HG03521 (cell line): ENCODE measurements at regions not wholly inside any gene's neighbourhood (a gene's known extent, or its start where the extent isn't known, plus 50 kb on each side); places are given as distances from the start of the nearest gene placed in this dataset.

Source experiments
- ATAC-seq: cut with Tn5 transposase; IDR thresholded peaks from one replicate; pipeline ENCODE4 v1.9.1; 2021; ENCODE audit warnings: mild to moderate bottlenecking, moderate library complexity; ENCODE audit not compliant: unreplicated experiment

DNA sequence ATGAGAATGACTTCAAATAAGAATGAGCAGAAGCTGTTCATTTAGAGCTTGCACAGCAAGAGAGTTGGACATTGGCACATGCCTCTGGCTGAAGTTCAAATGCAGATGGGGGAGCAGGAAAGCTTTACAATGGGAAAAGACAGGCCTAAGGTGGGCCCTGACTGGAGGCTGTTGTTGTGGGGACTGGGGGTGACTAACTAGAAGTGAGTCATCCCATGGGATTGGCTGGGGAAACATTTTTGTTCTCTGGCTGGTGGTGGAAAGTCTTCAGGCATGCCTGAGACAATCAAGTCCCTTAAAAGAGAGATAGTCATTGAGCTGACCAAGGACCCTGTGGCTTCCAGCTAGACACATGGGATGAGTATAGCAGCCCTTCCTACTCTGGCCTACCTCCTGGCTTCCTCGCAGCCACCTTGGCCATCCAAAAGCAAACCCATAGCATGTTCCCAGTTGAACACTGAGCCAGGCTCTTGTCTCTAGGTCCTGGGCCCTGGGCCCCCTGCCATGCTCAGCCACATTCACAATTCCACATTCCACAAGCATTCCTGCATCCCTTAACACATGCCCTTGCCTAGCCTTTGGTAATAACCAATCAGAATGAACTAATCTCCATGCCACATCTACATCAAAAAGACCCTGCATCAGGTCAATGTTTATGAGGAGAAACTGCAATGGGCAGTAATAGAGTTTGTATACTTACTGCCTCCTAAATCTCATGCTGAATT is 873.4 kb downstream of the NLGN4Y start:
- ATAC-seq = no peak

DNA sequence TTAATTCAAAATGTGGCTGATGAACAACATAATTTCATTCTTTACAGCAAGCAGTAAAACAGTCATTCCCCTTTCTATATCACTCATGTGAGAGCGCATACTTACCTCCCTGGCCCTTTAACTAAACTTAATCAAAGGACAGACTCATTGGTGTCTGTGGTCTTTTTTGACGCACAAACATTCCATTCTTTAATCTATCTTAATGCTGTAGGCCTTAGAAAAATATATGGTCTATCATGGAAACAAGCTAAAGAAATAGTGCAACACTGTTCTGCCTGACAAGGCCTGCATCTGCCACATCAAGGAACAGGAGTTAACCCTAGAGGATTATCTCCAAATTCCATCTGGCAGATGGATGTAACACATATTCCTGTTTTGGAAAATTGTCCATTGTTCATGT is 878.1 kb downstream of the NLGN4Y start:
- no peak for ATAC-seq

DNA sequence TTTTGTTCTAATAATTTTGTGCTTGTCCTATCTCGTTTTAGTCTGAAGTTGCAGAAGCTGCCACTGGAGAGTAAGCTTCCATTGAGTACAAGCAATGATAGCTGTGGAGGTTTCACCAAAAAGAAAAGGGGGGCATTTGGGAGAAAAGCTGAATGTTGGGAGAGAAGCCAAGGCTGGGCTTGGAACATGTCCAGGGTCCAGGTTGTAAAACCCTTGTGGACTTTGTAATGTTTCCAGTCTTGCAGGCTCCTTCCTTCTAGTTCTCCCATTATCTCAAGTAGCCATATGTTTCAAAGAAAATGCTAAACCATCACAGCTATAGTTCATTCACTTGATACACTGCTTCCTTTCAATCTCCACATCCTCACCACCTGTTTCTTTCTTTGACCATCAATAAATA is 880.2 kb downstream of the NLGN4Y start:
- no peak for ATAC-seq

DNA sequence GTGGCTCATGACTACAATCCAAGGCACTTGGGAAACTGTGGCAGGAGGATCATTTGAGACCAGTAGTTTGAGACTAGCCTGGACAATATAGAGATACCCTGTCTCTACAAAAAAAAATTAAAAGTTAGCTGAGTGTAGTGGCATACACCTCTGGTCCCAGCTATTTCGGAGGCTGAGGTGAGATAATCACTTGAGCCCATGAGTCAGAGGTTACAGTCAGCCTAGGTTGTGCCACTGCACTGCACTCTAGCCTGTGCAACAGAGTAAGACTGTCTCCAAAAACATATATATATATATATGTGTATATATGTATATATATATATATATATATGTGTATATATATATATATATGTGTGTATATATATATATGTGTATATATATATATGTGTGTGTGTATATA is 890.8 kb downstream of the NLGN4Y start:
- ATAC-seq = no peak

DNA sequence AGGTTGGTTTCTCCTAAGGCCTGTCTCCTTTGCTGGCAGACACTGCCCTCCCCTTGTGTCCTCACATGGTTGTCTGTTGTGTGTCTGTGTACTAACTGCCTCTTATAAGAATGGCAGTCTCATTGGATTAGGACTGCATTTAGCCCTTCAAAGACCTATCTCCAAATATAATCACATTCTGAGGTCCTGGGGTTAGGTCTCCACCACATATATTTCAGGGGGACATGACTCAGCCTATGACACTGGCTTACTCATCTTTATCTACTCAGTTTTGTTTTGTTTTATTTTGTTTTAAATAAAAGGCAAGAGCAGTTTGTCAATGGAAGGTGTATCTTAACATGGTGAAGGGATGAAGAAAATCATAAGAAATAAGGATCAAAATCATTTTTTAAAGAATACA is 894.3 kb downstream of the NLGN4Y start:
- ATAC-seq = no peak

DNA sequence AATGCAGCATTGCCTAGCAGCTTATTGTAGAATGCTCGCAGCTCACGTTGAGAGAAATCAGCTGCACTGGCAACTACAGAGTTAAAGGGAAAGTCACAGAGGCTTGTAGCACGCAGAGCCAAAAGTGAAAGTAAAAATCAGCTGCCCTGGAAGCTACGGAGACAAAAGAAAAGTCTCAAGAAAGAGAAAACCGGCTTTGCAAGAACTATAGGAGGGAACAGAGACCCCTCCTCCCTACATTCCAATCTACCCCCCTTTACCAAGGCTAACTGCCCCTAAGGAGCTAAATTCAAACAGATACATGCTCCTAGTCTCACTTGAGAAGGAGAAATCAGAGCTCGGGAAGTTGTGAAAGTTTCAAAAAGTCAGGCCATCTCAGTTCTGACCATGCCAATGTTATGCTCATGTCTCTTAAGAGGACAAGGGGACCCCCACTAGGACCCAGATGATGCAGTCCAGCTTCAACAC is 900.4 kb downstream of the NLGN4Y start:
- ATAC-seq = peak; percentile 56

DNA sequence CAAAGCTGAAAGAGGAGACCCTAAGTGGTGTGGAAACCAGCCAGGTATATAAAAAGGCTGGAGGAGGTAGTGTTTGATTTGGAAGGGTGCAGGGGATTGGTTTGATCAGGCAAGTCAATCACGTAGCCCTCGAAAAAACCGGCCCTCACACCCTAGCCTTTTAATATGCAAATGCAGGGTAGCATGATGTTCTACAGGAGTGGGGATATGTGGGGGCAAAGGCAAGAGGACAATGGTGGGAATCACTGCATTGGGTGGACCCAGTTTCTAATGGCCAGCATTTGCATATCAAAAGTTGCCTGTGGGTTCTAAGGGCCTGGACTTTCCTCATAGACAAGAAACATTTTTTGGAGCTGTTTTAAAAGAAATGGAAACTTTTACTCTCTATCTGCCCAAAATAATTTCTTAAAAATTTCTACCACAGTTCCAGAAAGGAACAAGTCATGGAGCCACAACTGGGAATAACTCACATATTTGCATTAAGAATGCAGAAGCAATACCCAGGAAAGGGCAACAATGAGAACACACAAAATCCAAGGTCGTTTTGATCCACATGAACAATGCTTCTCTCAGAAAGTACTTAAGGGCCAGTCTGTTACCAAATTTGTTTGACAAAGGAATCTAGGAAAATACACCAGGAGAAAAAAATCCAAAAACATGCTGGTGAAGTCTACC is 915.8 kb downstream of the NLGN4Y start:
- no peak for ATAC-seq

DNA sequence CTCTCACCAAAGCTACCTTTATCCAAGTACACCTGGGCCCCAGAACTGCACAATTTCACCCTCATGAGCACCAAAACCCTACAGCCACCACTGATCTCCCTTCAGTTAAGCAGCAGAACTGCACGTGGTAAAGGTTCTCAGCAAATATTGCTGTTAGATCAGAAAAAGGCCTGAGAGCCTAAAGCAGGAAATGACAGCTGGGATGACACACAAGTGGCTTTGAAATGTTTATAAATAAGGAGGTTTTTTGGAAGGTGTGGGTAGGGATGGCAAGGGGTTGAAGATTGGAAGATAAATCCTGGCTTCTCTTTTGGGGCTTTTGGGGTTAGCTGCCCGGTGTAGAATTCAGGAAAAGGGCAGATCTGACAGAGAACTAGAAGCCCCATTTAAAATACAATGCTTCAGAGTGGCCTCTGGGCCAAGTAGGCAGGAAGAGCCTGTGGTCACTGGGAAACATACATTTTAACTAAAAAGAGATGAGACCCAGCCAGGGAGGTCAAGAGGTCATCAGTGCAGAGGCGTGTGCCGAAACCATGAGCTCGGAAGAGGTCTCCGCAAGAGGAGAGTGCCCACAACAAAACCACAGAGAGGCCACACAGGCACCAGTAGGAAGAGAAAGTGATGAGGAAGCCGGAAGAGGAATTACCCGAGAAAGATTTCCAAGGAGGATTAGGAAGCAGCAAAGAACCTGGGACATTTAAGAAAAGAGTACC is 916.5 kb downstream of the NLGN4Y start:
- ATAC-seq = no peak

DNA sequence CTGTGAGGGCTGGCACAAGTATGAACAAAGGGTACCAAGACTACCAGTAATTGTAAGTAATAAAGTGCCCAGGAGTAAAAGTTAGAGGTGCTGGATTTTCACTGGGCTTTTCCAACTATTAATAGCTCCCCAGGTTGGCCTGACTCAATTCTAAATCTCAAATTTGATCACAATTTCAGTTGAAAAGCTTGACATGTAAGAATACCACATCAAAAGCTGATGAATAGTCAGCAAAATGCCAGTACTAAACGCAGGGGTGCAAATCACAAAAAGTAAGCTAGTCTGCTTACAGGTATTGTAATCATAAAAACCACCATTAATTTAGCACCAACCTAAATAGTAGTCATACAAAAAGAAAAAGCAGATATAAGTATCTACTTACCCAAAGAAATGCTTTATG is 917.5 kb downstream of the NLGN4Y start:
- no peak for ATAC-seq

DNA sequence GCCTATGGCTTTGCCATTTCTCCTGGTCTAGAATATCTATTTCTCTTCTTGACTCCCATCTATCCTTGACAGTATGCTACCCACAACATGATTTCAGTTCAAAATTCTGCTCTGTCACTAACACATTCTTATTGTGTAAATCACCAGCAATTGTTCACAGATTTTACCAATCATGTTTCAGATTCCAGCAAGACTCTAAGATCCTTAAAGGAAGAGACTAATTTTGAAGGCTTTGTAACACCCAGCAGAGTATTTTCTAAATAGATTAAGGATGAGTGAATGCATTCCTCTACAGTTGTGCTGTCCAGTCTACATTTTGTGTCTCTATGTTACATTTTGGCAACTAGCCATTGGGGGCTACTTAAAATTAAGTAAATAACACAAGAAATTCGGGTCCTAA is 921.5 kb downstream of the NLGN4Y start:
- no peak for ATAC-seq

DNA sequence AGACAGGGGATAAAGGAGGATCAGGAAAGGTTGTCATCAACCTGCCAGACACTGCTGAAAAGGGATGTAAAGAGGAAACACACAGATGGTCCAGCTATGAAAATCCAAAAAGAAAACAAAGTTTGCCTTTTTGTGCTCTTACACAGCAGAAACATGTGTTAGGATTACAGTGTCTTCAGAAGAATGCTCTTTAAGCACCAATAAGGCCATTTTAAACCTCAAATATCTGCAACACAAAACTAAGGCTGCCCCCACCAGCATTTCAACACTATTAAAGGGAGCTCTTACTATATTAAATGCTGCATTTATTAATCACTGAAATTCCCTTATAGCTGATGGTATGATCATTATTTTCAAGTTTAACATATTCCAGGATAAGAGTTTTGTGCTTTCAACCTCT is 922.5 kb downstream of the NLGN4Y start:
- no peak for ATAC-seq

DNA sequence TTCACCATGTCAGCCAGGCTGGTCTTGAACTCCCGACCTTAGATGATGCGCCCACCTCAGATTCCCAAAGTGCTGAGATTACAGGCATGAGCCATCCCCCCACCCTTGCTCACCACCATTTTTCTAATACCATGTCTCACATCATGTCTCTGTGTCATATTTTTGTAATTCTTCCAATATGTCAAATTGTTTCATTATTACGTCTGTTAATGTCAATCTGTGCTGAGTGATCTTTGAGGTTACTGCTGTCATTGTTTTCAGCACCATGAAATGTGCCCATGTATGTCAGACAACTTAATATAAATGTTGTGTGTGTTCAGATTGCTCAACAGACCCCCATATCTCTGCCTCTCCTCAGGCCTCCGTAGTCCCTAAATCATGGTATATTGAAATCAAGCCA is 923.6 kb downstream of the NLGN4Y start:
- ATAC-seq = no peak

DNA sequence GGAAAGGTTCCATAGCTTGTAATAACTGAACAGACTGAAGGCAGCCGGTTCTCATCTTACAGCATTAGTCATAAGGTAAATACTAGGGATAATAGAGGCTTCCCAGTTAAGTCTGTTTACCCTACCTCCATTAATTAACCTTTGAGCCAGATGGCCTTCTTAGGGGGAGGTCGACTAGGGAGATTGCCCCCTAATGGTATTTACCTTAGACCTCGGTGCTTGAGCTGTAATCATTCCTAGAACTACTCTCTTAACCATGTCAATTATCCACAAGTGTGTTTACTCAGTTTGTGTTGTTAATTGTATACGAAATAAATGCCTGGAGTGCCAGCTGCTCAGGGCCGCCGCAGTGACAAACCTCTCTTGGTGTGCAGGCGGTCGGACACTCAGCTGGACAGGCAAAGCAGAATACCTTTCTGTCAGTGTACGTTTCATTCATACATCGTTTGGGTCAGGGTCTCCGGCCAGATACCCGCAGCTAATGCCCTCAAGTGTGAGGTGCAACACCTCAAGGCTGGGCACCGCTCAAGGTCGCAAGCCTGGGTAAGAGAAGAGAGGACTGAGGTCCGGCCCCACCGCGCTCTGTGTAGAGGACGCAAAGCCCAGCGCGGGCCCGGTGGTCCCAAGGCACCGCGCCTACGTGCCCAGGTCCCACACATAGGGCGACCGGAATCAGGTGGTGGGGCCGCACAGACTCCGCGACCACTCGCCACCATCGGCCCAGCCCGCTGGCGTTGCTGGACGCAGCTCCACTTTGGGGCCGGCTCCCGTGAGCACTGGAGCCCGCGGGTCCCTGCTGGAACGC is 931.0 kb downstream of the NLGN4Y start:
- ATAC-seq = no peak

DNA sequence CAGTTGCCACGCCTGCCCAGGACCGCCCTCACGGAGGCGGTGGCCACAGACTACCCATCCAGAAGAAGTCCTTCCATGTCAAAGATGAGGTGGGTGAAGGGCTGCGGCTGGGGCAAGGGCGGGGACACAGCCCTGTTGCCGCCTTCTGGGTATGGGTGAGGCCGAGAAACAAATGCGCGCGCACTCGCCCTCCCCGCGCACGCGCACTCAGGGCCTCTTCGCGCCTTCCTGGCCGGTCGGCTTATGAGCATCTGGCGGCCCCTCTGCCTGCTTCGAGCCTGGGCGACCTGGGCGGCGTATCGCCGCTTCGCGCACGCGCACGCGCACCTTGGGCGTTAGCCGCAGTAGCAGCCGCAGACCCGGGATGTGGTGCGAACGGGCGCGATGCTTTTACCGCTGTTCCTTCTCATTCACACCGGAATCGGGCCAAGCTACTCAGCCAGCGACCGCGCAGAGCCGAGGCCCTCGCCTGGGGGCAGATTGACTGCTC is 931.7 kb downstream of the NLGN4Y start:
- no peak for ATAC-seq

DNA sequence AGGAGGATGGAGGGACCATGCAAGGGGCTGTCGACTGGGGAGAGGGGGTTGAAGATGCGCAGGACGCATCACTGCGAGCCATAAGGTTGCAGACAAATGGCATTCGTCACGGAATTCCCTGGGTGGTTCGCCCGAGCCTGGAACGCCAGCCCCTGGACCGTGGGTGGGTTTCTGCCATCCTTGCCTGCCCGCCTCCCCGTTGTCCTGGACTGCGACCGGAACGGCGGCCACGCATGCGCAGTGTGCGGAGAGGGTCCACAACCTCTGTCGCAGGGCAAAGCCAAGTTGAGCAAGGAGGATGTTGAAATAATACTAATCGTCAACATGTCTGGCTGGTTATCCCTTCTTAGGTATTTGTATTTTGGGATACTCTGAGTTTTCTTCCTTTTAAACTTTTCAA is 932.2 kb downstream of the NLGN4Y start:
- ATAC-seq = no peak

DNA sequence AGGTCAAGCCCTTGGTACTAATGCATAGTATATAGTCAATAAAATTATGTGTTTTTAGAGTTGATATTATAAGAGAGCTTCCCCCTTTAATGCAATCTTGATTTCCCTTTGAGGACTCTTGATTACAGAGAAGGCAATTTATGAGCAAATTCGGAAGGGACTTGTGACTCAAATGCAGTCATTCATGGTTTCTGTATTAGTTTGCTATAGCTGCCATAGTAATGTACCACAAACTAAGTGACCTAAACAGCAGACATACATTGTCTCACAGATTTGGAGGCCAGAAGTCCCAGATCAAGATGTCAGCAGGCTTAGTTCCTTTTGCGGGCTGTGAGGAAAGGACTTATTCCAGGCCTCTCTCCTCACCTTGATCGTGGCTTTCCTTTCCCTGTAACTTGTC is 933.4 kb downstream of the NLGN4Y start:
- no peak for ATAC-seq

DNA sequence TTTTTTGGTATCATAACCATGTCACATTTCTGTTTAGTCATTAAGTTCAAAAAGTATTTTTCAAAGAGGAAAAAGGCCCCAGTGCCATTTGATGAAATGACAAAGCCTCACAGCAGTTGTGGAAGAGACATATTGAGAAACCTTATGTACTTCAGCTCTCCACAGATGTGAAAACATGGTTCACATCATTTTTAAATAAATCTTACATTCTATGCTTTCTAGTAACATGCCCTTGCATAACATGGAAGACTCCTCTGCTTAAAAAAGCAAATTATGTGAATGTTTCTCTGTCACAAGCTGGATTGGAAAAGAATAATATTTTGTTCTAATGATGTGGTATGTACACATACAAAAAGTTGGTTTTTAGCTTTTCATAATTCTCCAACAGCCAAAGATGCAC is 934.1 kb downstream of the NLGN4Y start:
- ATAC-seq = no peak

DNA sequence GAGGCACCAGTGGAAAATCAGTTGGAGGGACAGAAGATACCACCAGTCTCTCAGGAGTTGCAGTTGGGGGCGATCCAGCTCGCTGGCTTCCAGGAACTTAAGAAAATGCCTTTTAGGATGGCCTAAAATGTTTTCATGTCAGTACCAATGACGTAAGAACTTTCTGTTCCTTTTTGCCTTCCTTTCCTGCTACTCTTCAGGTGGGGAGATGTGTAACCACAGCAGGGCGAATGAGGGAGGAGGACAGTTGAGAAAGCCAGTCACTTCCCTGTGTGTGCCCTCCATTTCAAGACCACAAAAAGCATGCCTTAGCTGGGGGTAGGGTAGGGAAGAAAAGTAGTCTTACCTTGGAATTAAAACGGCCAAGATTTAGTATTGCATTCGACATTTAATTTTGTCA is 941.6 kb downstream of the NLGN4Y start:
- no peak for ATAC-seq

DNA sequence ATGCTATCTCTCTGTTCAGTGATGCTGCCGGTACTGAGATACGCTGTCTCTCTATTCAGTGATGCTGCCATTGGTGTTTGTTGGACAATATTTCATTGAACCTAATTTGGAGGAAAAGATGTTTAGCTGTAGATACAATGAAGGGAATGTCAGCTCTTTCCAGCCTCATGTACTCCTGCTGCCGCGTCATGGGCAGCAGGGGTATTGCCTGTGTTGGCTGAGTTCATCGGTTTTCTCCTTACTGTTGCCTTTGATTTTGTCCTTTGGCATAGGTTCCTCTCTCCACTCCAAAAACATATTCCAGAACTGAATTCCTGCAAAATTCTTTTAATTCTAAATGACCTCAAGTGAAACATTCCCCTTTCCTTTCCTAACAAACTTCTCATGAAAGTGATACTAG is 942.6 kb downstream of the NLGN4Y start:
- ATAC-seq = no peak

DNA sequence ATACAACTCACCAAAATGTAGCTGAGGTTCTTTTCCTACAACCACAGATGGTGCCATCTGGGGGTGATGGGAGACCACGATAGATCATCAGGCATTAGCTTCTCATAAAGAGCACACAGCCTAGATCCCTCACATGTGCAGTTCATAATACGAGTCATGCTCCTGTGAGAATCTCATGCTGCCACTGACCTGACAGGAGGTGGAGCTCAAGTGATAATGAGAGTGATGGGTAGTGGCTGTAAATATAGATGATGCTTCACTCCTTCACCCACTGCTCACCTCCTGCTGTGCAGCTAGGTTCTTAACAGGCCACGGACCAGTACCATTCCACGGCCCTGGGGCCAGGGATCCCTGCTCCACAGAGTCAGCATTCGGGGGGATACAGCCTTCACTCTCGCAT is 943.8 kb downstream of the NLGN4Y start:
- no peak for ATAC-seq

DNA sequence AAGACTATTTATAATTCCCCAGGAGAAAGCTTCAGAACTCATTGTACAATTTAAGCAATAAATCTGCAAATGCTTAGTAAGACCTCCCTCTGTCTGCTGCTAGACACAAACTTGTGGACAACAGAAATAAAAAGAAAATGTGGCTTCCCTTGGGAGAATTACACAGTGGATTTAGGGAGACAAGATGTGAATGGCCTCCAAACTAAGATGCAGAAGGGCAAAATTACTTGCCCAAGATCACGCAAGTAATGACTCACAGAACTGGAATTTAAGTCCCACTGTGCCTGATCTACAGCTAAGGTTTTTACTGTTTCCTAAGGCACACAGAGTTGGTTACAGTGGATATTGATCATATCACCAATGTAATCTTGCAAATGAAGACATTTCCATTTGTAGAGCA is 947.0 kb downstream of the NLGN4Y start:
- ATAC-seq = no peak
